GM12878 (cell line): ENCODE measurements at regions not wholly inside any gene's neighbourhood (a gene's known extent, or its start where the extent isn't known, plus 50 kb on each side); places are given as distances from the start of the nearest gene placed in this dataset.
A peak's percentile ranks its signal among the peaks of the same experiment; 100 is the strongest.

ENCODE experiments used
- BRCA1 ChIP-seq: IDR thresholded peaks from 2 replicates; pipeline ENCODE4 v1.6.1; 2011; ENCODE audit warnings: low read depth, low read length, improper control_type of control experiment
- CBX5 ChIP-seq: sonication (generic); IDR thresholded peaks from 2 replicates; pipeline ENCODE4 v1.6.1; 2016; ENCODE audit warnings: low read depth, moderate library complexity, mild to moderate bottlenecking, inconsistent platforms
- CREM ChIP-seq: IDR thresholded peaks from 2 replicates; pipeline ENCODE4 v1.6.1; 2014; ENCODE audit warnings: antibody characterized with exemption, low read depth
- DPF2 ChIP-seq: fragments of 450-650 bp; IDR thresholded peaks from 2 replicates; pipeline ENCODE4 v1.6.1; 2017; ENCODE audit warnings: mild to moderate bottlenecking
- EGR1 ChIP-seq, 2 experiments: IDR thresholded peaks; 1 replicate in 1 of 2; 2 replicates in 1 of 2; pipeline ENCODE4 v1.6.1; 2011 to 2012; ENCODE audit warnings: low read depth in 2 of 2, low read length in 2 of 2, borderline replicate concordance in 1 of 2, mild to moderate bottlenecking in 1 of 2, moderate library complexity in 1 of 2
- ESRRA ChIP-seq: IDR thresholded peaks from 2 replicates; pipeline ENCODE4 v1.6.1; 2012; ENCODE audit warnings: mild to moderate bottlenecking, low read length, improper control_type of control experiment
- IKZF1 ChIP-seq: fragments of 450-650 bp; conservative IDR thresholded peaks from 2 replicates; pipeline ENCODE4 v1.6.1; 2017; ENCODE audit warnings: antibody characterized with exemption, mild to moderate bottlenecking
- NFYB ChIP-seq: IDR thresholded peaks from 2 replicates; pipeline ENCODE4 v1.6.1; 2011; ENCODE audit warnings: low read depth, mild to moderate bottlenecking, low read length, improper control_type of control experiment, moderate library complexity; ENCODE audit not compliant: insufficient read depth
- PML ChIP-seq: IDR thresholded peaks from 2 replicates; pipeline ENCODE4 v1.6.1; 2012; ENCODE audit warnings: low read length, inconsistent platforms
- RBBP5 ChIP-seq: fragments of 200-600 bp; sonication (generic); conservative IDR thresholded peaks from 2 replicates; pipeline ENCODE4 v1.6.1; 2016
- TARDBP ChIP-seq: IDR thresholded peaks from 2 replicates; pipeline ENCODE4 v1.6.1; 2016; ENCODE audit warnings: borderline replicate concordance
- ZSCAN29 ChIP-seq: fragments of 450-650 bp; IDR thresholded peaks from 2 replicates; pipeline ENCODE4 v1.6.1; 2017; ENCODE audit warnings: mild to moderate bottlenecking, moderate library complexity
- TF ChIP-seq, protein P1 (sequence below): fragments of 150-350 bp; IDR thresholded peaks from 2 replicates; pipeline ENCODE4 v1.6.1; 2014; ENCODE audit warnings: mild to moderate bottlenecking, low read depth, low read length
- TF ChIP-seq, protein P2 (sequence below): fragments of 450-650 bp; formaldehyde crosslinking; IDR thresholded peaks from 2 replicates; pipeline ENCODE4 v1.5.0; 2022; ENCODE audit warnings: mild to moderate bottlenecking, missing genetic modification characterization
- TF ChIP-seq, protein P3 (sequence below): fragments of 450-650 bp; IDR thresholded peaks from 2 replicates; pipeline ENCODE4 v1.6.1; 2017; ENCODE audit warnings: mild to moderate bottlenecking, low read depth, inconsistent platforms; ENCODE audit not compliant: poor library complexity, severe bottlenecking
- TF ChIP-seq, protein P4 (sequence below): IDR thresholded peaks from 2 replicates; pipeline ENCODE4 v1.6.1; 2011; ENCODE audit warnings: borderline replicate concordance, low read depth, mild to moderate bottlenecking, moderate library complexity, mixed read lengths, low read length; ENCODE audit not compliant: insufficient read depth; ENCODE audit errors: extremely low read length
- TF ChIP-seq, protein P5 (sequence below): fragments of 450-650 bp; IDR thresholded peaks from 2 replicates; pipeline ENCODE4 v1.6.1; 2017; ENCODE audit warnings: mild to moderate bottlenecking, moderate library complexity

DNA sequence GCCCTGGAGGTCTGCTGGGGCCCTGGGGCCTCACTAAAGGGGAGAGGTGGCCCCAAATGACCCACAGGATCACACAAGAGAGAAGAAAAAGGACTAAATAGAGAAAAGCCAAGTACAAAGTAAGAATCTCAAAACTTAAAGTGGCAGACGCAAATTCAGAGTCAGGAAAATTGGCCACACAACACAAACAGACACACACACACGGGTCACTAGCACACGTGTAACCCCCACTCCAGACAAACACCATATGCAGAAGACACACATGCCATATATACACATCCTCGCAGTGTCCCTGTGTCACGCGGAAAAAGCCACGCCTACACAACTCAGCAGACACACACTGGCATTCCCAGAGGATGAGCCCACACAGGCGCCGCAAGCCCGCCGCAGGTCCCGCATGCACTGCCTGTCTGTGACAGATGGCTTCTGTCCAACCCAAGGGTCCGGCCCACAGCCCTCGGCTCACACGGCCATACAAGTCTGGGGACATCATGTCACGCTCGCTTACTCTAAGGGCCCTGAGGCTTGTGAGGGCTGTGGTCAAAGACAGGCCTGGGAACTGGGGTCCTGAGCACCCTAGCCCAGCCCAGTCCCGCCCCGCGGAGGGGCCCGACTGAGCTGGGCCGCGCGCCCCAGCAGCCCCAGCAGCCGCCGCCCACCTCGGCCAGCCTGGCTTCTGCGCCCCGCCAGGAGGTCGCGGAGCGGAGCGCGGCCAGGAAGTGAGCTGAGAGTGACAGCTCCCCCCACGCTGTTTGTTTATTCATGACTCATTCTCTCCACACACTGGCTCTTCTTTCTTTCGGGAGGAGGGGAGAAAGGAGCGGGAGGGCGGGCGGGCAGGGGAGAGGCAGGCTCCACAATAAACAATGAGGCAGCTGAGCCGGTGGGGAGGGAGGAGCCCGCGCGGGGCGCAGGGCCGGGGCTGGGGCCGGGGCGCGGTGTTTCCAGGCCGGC lies 95.5 kb upstream of the ZMIZ1 start (continued):
- TF ChIP-seq, protein P1, sequence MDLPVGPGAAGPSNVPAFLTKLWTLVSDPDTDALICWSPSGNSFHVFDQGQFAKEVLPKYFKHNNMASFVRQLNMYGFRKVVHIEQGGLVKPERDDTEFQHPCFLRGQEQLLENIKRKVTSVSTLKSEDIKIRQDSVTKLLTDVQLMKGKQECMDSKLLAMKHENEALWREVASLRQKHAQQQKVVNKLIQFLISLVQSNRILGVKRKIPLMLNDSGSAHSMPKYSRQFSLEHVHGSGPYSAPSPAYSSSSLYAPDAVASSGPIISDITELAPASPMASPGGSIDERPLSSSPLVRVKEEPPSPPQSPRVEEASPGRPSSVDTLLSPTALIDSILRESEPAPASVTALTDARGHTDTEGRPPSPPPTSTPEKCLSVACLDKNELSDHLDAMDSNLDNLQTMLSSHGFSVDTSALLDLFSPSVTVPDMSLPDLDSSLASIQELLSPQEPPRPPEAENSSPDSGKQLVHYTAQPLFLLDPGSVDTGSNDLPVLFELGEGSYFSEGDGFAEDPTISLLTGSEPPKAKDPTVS = no peak
- TF ChIP-seq PML (no peak), RBBP5 (no peak), NFYB (no peak), CREM (no peak), ZSCAN29 (no peak), IKZF1 (peak; percentile 70), TARDBP (no peak), CBX5 (no peak), ESRRA (no peak), BRCA1 (no peak), DPF2 (peak; percentile 90), EGR1 (IDR thresholded peaks at IDR 0.05; ENCODE audit: borderline replicate concordance in 1 of 2, low read depth in 2 of 2, low read length in 2 of 2) (peak in 1 of 2 experiments; percentile 16; a peak in 1 of 3 replicates)
- TF ChIP-seq, protein P2, sequence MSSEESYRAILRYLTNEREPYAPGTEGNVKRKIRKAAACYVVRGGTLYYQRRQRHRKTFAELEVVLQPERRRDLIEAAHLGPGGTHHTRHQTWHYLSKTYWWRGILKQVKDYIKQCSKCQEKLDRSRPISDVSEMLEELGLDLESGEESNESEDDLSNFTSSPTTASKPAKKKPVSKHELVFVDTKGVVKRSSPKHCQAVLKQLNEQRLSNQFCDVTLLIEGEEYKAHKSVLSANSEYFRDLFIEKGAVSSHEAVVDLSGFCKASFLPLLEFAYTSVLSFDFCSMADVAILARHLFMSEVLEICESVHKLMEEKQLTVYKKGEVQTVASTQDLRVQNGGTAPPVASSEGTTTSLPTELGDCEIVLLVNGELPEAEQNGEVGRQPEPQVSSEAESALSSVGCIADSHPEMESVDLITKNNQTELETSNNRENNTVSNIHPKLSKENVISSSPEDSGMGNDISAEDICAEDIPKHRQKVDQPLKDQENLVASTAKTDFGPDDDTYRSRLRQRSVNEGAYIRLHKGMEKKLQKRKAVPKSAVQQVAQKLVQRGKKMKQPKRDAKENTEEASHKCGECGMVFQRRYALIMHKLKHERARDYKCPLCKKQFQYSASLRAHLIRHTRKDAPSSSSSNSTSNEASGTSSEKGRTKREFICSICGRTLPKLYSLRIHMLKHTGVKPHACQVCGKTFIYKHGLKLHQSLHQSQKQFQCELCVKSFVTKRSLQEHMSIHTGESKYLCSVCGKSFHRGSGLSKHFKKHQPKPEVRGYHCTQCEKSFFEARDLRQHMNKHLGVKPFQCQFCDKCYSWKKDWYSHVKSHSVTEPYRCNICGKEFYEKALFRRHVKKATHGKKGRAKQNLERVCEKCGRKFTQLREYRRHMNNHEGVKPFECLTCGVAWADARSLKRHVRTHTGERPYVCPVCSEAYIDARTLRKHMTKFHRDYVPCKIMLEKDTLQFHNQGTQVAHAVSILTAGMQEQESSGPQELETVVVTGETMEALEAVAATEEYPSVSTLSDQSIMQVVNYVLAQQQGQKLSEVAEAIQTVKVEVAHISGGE (CRISPR knock-in tag) = no peak
- TF ChIP-seq, protein P3, sequence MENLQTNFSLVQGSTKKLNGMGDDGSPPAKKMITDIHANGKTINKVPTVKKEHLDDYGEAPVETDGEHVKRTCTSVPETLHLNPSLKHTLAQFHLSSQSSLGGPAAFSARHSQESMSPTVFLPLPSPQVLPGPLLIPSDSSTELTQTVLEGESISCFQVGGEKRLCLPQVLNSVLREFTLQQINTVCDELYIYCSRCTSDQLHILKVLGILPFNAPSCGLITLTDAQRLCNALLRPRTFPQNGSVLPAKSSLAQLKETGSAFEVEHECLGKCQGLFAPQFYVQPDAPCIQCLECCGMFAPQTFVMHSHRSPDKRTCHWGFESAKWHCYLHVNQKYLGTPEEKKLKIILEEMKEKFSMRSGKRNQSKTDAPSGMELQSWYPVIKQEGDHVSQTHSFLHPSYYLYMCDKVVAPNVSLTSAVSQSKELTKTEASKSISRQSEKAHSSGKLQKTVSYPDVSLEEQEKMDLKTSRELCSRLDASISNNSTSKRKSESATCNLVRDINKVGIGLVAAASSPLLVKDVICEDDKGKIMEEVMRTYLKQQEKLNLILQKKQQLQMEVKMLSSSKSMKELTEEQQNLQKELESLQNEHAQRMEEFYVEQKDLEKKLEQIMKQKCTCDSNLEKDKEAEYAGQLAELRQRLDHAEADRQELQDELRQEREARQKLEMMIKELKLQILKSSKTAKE = no peak
- TF ChIP-seq, protein P4, sequence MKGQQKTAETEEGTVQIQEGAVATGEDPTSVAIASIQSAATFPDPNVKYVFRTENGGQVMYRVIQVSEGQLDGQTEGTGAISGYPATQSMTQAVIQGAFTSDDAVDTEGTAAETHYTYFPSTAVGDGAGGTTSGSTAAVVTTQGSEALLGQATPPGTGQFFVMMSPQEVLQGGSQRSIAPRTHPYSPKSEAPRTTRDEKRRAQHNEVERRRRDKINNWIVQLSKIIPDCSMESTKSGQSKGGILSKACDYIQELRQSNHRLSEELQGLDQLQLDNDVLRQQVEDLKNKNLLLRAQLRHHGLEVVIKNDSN = no peak
- TF ChIP-seq, protein P5, sequence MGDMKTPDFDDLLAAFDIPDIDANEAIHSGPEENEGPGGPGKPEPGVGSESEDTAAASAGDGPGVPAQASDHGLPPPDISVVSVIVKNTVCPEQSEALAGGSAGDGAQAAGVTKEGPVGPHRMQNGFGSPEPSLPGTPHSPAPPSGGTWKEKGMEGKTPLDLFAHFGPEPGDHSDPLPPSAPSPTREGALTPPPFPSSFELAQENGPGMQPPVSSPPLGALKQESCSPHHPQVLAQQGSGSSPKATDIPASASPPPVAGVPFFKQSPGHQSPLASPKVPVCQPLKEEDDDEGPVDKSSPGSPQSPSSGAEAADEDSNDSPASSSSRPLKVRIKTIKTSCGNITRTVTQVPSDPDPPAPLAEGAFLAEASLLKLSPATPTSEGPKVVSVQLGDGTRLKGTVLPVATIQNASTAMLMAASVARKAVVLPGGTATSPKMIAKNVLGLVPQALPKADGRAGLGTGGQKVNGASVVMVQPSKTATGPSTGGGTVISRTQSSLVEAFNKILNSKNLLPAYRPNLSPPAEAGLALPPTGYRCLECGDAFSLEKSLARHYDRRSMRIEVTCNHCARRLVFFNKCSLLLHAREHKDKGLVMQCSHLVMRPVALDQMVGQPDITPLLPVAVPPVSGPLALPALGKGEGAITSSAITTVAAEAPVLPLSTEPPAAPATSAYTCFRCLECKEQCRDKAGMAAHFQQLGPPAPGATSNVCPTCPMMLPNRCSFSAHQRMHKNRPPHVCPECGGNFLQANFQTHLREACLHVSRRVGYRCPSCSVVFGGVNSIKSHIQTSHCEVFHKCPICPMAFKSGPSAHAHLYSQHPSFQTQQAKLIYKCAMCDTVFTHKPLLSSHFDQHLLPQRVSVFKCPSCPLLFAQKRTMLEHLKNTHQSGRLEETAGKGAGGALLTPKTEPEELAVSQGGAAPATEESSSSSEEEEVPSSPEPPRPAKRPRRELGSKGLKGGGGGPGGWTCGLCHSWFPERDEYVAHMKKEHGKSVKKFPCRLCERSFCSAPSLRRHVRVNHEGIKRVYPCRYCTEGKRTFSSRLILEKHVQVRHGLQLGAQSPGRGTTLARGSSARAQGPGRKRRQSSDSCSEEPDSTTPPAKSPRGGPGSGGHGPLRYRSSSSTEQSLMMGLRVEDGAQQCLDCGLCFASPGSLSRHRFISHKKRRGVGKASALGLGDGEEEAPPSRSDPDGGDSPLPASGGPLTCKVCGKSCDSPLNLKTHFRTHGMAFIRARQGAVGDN = peak; percentile 46; the same call in 1 of the 2 replicates
